ENCODE measurements at regions not wholly inside any gene's neighbourhood (a gene's known extent, or its start where the extent isn't known, plus 50 kb on each side); places are given as distances from the start of the nearest gene placed in this dataset.
A peak's percentile ranks its signal among the peaks of the same experiment; 100 is the strongest.

- H3K4me3 ChIP-seq (ENCODE audit: low read depth, low read length) = no peak overlapping the region
- no peak for DNase-seq (ENCODE audit: low read depth)
Observed at GRCh38 chr1:165075725-165076370, 280.7 kb downstream of the LMX1A start.

GRCh38 chr1:165073185-165074007, 283.1 kb downstream of the LMX1A start:
- no peak overlapping the region for H3K4me3 ChIP-seq (ENCODE audit: low read depth, low read length)
- DNase-seq (ENCODE audit: low read depth) = peak; percentile 8

- DNase-seq (ENCODE audit: low read depth) = no peak
Observed at GRCh38 chr1:165070675-165071074, 285.8 kb downstream of the LMX1A start.

GRCh38 chr1:165069829-165070228, 286.7 kb downstream of the LMX1A start:
- no peak for DNase-seq (ENCODE audit: low read depth)
- H3K4me3 ChIP-seq (ENCODE audit: low read depth, low read length) = no peak overlapping the region

More at GRCh38 chr1:165070675-165071074, 285.8 kb downstream of the LMX1A start:
- H3K4me3 ChIP-seq (ENCODE audit: low read depth, low read length) = no peak overlapping the region

- DNase-seq (ENCODE audit: low read depth) = no peak
- no peak overlapping the region for H3K4me3 ChIP-seq (ENCODE audit: low read depth, low read length)
Observed at GRCh38 chr1:165068741-165069140, 287.8 kb downstream of the LMX1A start.

GRCh38 chr1:165067829-165068228, 288.7 kb downstream of the LMX1A start:
- H3K4me3 ChIP-seq (ENCODE audit: low read depth, low read length) = no peak overlapping the region
- DNase-seq (ENCODE audit: low read depth) = no peak

GRCh38 chr1:165063181-165063965, 293.1 kb downstream of the LMX1A start:
- H3K4me3 ChIP-seq (ENCODE audit: low read depth, low read length) = no peak overlapping the region
- DNase-seq (ENCODE audit: low read depth) = no peak

GRCh38 chr1:165062346-165062745, 294.2 kb downstream of the LMX1A start:
- H3K4me3 ChIP-seq (ENCODE audit: low read depth, low read length) = no peak overlapping the region
- DNase-seq (ENCODE audit: low read depth) = no peak

DNA sequence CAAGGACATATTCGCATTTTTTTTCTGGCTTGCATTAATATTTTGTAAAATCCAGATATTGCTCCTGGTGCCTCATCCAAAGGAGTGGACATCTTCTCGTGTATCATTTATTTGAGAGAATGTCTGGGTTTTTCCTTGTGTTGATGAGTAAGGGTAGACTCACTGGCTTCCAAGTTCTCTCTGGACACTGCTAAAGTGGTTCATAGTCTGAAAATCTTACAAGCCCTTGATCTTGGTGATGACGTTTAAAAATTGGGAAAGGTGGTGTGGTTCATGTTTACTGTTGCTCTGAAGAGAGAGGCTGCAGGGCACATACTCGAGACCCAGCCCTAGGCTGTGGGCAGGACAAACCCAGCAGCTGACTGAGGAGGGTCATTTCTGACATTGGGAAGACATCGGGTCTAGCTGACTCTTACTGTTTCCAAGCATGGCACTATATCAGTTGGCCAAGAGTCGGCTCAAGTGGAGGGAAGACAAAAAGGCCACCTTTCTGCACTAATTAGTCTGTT, 296.2 kb downstream of the LMX1A start:
- H3K4me3 ChIP-seq (ENCODE audit: low read depth, low read length) = no peak overlapping the region
- no peak for DNase-seq (ENCODE audit: low read depth)

- H3K4me3 ChIP-seq (ENCODE audit: low read depth, low read length) = no peak overlapping the region
- no peak for DNase-seq (ENCODE audit: low read depth)
Observed at GRCh38 chr1:165057956-165058355, 298.6 kb downstream of the LMX1A start.

- DNase-seq (ENCODE audit: low read depth) = no peak
- no peak overlapping the region for H3K4me3 ChIP-seq (ENCODE audit: low read depth, low read length)
Observed at GRCh38 chr1:165056914-165057313, 299.6 kb downstream of the LMX1A start.

DNA sequence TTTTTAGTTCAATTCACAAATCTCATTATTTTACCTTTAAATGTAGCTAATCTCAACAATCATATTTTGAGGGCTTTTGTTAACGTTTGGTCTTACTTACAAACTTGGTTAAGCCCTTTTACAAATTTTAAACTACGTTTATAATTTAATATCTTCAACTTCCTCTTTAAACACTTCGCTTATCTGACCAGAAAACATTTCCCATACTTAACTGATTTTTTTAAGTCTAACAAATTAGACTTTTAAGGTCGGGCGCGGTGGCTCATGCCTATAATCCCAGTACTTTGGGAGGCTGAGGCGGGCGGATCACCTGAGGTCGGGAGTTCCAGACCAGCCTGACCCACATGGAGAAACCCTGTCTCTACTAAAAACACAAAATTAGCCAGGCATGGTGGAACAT, 300.9 kb downstream of the LMX1A start:
- no peak for DNase-seq (ENCODE audit: low read depth)

DNA sequence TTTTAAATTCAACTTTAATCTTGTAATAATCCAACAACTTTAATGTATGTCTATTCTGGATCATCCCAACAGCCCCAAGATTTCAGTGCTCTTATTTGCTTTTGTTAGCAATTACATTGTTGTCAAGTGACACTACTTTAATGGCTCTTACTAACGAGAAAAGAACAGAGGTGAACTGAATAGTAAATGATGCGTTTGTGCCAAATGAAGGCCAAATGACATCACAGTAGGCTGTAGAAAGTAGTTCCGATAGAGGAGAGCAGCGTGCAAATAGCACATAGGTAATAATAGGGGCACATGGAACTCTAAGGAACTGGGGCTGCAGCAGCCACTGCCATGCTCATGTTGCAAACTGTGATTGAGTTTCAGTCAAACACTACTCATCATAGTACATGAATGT, 301.9 kb downstream of the LMX1A start:
- no peak overlapping the region for H3K4me3 ChIP-seq (ENCODE audit: low read depth, low read length)
- DNase-seq (ENCODE audit: low read depth) = no peak

More for the DNA sequence above, 300.9 kb downstream of the LMX1A start:
- no peak overlapping the region for H3K4me3 ChIP-seq (ENCODE audit: low read depth, low read length)

DNA sequence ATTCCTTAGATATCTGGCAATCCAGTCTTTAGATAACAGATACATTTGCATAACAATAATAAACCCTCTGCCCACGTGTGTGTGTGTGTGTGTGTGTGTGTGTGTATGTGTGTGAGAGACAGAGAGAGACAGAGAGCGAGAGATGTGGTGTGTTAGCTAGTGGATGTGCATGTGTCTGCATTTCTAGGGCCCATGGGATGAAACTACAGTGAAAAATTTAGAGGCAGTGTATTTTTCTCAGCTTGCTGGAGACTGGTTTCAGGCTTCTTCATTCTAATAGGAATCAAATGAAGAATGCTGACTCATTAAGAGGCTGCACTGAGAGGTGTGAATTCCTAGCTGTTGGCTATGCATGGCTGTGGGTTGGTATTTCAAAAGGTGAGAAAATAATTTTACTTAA, 303.2 kb downstream of the LMX1A start:
- H3K4me3 ChIP-seq (ENCODE audit: low read depth, low read length) = no peak overlapping the region
- DNase-seq (ENCODE audit: low read depth) = no peak

DNA sequence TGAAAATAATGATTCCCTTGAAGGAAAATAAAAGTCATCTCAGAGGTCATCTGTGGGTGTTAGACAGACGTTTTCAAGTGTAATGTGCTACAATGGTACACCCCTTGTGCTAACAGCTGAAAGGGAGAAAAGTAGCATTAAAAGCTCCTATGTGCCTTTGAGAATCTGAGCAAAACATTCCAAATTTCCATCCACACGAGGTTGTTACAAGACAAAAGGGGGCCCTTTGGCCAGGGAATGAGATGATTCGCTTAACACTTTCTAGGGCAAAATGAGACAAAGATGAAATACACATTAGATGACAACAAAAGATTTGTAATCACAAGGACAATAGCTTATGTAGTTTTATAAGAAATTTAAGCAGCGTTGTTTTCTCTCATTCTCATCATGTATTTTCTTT, 303.6 kb downstream of the LMX1A start:
- no peak for DNase-seq (ENCODE audit: low read depth)
- no peak overlapping the region for H3K4me3 ChIP-seq (ENCODE audit: low read depth, low read length)

DNA sequence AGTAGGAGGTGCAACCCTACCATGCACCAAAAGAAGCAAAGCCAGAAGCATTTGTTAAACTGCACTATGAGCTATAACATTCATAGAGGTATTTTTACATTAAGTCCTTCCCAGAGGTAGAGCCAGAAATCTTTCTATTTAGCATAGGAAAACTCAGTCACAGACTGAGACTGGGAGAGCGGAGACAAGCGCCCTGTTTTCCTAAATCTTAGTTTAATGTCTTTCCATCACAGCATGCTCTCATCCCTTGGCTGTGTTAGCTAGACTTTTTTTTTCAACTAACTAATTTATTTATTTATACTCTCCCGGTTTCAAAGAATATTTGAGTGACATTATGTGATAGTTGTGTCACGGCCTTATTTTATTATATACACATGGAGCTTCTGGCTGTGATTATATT, 304.1 kb downstream of the LMX1A start:
- no peak for DNase-seq (ENCODE audit: low read depth)
- no peak overlapping the region for H3K4me3 ChIP-seq (ENCODE audit: low read depth, low read length)

GRCh38 chr1:165050246-165050645, 306.3 kb downstream of the LMX1A start:
- no peak overlapping the region for H3K4me3 ChIP-seq (ENCODE audit: low read depth, low read length)
- DNase-seq (ENCODE audit: low read depth) = no peak

DNA sequence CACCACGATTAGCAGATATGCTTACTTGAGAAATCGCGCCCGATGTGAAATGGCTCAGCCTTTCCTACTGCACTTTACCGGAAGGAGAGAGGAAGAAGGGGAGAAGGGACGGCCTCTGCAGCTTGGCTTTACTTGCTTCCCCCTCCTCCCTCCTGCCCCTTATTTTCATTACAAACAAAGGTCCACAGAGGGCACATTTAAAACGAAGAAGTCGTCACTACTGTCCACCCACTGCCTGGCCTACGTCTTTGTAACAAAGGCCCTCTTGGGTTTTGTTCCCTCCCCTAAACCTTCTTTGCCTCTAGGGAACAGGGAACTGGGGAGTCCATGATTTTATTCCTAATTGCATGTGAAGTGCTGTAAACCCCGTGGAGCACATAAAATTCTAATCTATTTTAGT, 308.5 kb downstream of the LMX1A start:
- H3K4me3 ChIP-seq (ENCODE audit: low read depth, low read length) = no peak overlapping the region
- DNase-seq (ENCODE audit: low read depth) = no peak

DNA sequence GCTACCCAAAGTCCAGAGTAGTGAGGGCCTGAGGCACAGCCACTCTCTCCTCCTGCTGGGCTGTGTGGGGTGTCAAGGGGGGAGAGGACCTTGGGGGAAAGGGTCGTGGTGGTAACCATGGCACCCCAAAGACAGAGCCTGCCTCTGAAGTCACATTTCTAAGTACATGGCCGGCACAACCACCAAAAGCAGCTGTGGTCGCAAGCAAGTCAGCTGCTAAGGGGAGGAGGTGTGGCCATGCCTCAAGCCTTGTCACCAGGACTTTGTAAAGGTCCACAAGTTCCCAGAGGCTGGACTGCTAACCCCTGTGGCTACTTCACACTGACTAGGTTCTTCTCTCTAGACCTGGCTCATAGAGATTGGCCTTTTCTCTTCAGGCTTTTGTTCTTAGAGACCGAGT, 310.6 kb downstream of the LMX1A start:
- no peak for DNase-seq (ENCODE audit: low read depth)

DNA sequence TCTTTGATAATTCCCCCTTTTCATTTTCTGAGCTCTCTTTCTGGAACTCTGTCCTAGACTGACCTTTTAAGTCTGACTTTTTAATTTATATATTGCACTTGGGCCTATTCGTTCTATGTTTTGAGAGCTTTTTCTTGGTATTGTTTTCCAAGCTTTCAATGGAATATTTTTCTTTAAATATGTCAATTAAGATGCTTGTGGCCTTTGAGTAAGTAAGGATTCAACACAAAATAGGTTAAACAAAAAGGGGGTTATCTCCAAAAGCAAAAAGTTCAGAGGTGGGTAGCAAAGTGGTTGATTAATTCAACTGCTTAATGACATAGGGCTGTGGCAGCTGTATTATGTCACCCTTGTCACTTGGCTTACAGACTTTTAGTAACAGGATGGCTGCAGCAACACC, 315.9 kb downstream of the LMX1A start:
- no peak overlapping the region for H3K4me3 ChIP-seq (ENCODE audit: low read depth, low read length)

More for the DNA sequence above, 310.6 kb downstream of the LMX1A start:
- H3K4me3 ChIP-seq (ENCODE audit: low read depth, low read length) = no peak overlapping the region

More for the DNA sequence above, 315.9 kb downstream of the LMX1A start:
- DNase-seq (ENCODE audit: low read depth) = no peak

All from skeletal muscle cell (primary cell).